GM19467 (cell line): ENCODE measurements at regions not wholly inside any gene's neighbourhood (a gene's known extent, or its start where the extent isn't known, plus 50 kb on each side); places are given as distances from the start of the nearest gene placed in this dataset.

Experiments used
- ATAC-seq: cut with Tn5 transposase; IDR thresholded peaks from one replicate; pipeline ENCODE4 v1.9.1; 2021; ENCODE audit warnings: mild to moderate bottlenecking, moderate library complexity; ENCODE audit not compliant: unreplicated experiment

GRCh38 chr3:151990696-151991376 is 117.4 kb downstream of the SUCNR1 start:
- ATAC-seq: no peak

- no peak for ATAC-seq
These were observed 119.0 kb downstream of the SUCNR1 start for GRCh38 chr3:151992326-151993041.

- ATAC-seq: no peak
These were observed 121.6 kb downstream of the SUCNR1 start for GRCh38 chr3:151995091-151995490.

GRCh38 chr3:151998744-151999143 is 125.3 kb downstream of the SUCNR1 start:
- ATAC-seq: no peak

- ATAC-seq: no peak
These were observed 126.5 kb downstream of the SUCNR1 start for GRCh38 chr3:151999936-152000335.

- ATAC-seq: no peak
These were observed 138.6 kb downstream of the SUCNR1 start for GRCh38 chr3:152011812-152012735.

GRCh38 chr3:152019508-152019907 is 146.1 kb downstream of the SUCNR1 start:
- no peak for ATAC-seq

- no peak for ATAC-seq
These were observed 148.6 kb downstream of the SUCNR1 start for GRCh38 chr3:152021951-152022461.

GRCh38 chr3:152026033-152026556 is 152.7 kb downstream of the SUCNR1 start:
- ATAC-seq: no peak

GRCh38 chr3:152030320-152030719 is 156.9 kb downstream of the SUCNR1 start:
- no peak for ATAC-seq

- ATAC-seq: no peak
These were observed 157.9 kb downstream of the SUCNR1 start for GRCh38 chr3:152031321-152031720.

GRCh38 chr3:152037297-152037696 is 163.9 kb downstream of the SUCNR1 start:
- ATAC-seq: no peak

GRCh38 chr3:152037953-152038352 is 164.5 kb downstream of the SUCNR1 start:
- ATAC-seq: no peak

- ATAC-seq: no peak
These were observed 165.0 kb downstream of the SUCNR1 start for GRCh38 chr3:152038490-152038889.

- ATAC-seq: peak; percentile 90
These were observed 166.4 kb downstream of the SUCNR1 start for GRCh38 chr3:152039887-152040286.

- ATAC-seq: peak; percentile 25
These were observed 166.9 kb downstream of the SUCNR1 start for GRCh38 chr3:152040319-152040718.

GRCh38 chr3:152043620-152044019 is 170.2 kb downstream of the SUCNR1 start:
- no peak for ATAC-seq

- ATAC-seq: no peak
These were observed 172.8 kb downstream of the SUCNR1 start for GRCh38 chr3:152046280-152046679.

- ATAC-seq: no peak
These were observed 174.0 kb downstream of the SUCNR1 start for GRCh38 chr3:152047465-152047864.

- no peak for ATAC-seq
These were observed 175.4 kb downstream of the SUCNR1 start for GRCh38 chr3:152048831-152049230.

GRCh38 chr3:152050903-152051302 is 177.5 kb downstream of the SUCNR1 start:
- no peak for ATAC-seq
